DND-41 (cell line): ENCODE measurements at regions not wholly inside any gene's neighbourhood (a gene's known extent, or its start where the extent isn't known, plus 50 kb on each side); places are given as distances from the start of the nearest gene placed in this dataset.

ENCODE experiments used
- CTCF ChIP-seq: IDR thresholded peaks from 2 replicates; pipeline ENCODE4 v1.5.1; 2012; ENCODE audit warnings: borderline replicate concordance, low read length, moderate library complexity, mild to moderate bottlenecking; ENCODE audit not compliant: poor library complexity, severe bottlenecking; ENCODE audit errors: extremely low read depth
- EZH2 ChIP-seq: IDR thresholded peaks from 3 replicates; pipeline ENCODE4 v1.6.1; 2012; ENCODE audit warnings: borderline replicate concordance, low read depth, mild to moderate bottlenecking, moderate library complexity, low read length, inconsistent platforms; ENCODE audit not compliant: severe bottlenecking

GRCh38 chr18:55161916-55162315 is 202.7 kb upstream of the CCDC68 start:
- TF ChIP-seq CTCF (no peak), EZH2 (no peak)
